DND-41 (cell line): ENCODE measurements at regions not wholly inside any gene's neighbourhood (a gene's known extent, or its start where the extent isn't known, plus 50 kb on each side); places are given as distances from the start of the nearest gene placed in this dataset.

ENCODE experiments used
- ATAC-seq: fragments of 200-7000 bp; cut with Tn5 transposase; 3 replicates; pipeline ENCODE4 v1.9.1; 2021; ENCODE audit warnings: low read depth; ENCODE audit not compliant: insufficient read depth
- DNase-seq: peaks from one replicate; pipeline ENCODE4 v3.0.0-alpha.2; 2020
- H2AFZ ChIP-seq: 2 replicates; pipeline ENCODE4 v1.6.0; 2012; ENCODE audit warnings: low read depth, low read length
- H3K27ac ChIP-seq: 2 replicates; pipeline ENCODE4 v1.5.1; 2012; ENCODE audit warnings: low read length, inconsistent platforms
- H3K27me3 ChIP-seq: fragments of 200-600 bp; sonication (generic); 2 replicates; pipeline ENCODE4 v1.6.0; 2012; ENCODE audit warnings: low read length, mild to moderate bottlenecking, inconsistent platforms; ENCODE audit not compliant: insufficient read depth, poor library complexity
- H3K36me3 ChIP-seq: 2 replicates; pipeline ENCODE4 v1.5.1; 2012; ENCODE audit warnings: low read length, inconsistent platforms; ENCODE audit not compliant: insufficient read depth
- H3K4me1 ChIP-seq: 2 replicates; pipeline ENCODE4 v1.5.1; 2012; ENCODE audit warnings: mild to moderate bottlenecking, low read length; ENCODE audit not compliant: insufficient read depth
- H3K4me2 ChIP-seq: 2 replicates; pipeline ENCODE4 v1.6.0; 2012; ENCODE audit warnings: mild to moderate bottlenecking, moderate library complexity, low read length, inconsistent platforms; ENCODE audit not compliant: insufficient read depth
- H3K4me3 ChIP-seq, 2 experiments: fragments of 200-600 bp in 1 of 2; shearing (Covaris generic) in 1 of 2; 2 replicates each; pipeline ENCODE4 v1.5.1; 2012 to 2016; ENCODE audit warnings: inconsistent platforms in 2 of 2, low read length in 2 of 2, mild to moderate bottlenecking in 2 of 2, low read depth in 1 of 2, moderate library complexity in 1 of 2
- H3K79me2 ChIP-seq: 2 replicates; pipeline ENCODE4 v1.6.0; 2012; ENCODE audit warnings: low read length, inconsistent platforms; ENCODE audit not compliant: insufficient read depth
- H3K9ac ChIP-seq: 2 replicates; pipeline ENCODE4 v1.6.0; 2012; ENCODE audit warnings: low read depth, mild to moderate bottlenecking, inconsistent platforms, low read length, moderate library complexity
- H3K9me3 ChIP-seq: 2 replicates; pipeline ENCODE4 v1.5.1; 2012; ENCODE audit warnings: low read length, moderate library complexity, mild to moderate bottlenecking, inconsistent platforms; ENCODE audit not compliant: insufficient read depth, severe bottlenecking
- H4K20me1 ChIP-seq: 2 replicates; pipeline ENCODE4 v1.6.0; 2012; ENCODE audit warnings: low read length; ENCODE audit not compliant: insufficient read depth
- CTCF ChIP-seq: IDR thresholded peaks from 2 replicates; pipeline ENCODE4 v1.5.1; 2012; ENCODE audit warnings: borderline replicate concordance, low read length, moderate library complexity, mild to moderate bottlenecking; ENCODE audit not compliant: poor library complexity, severe bottlenecking; ENCODE audit errors: extremely low read depth
- EZH2 ChIP-seq: IDR thresholded peaks from 3 replicates; pipeline ENCODE4 v1.6.1; 2012; ENCODE audit warnings: borderline replicate concordance, low read depth, mild to moderate bottlenecking, moderate library complexity, low read length, inconsistent platforms; ENCODE audit not compliant: severe bottlenecking

- no peak for DNase-seq
Observed at GRCh38 chr4:133921280-133922195, 280.1 kb downstream of the PABPC4L start.

DNA sequence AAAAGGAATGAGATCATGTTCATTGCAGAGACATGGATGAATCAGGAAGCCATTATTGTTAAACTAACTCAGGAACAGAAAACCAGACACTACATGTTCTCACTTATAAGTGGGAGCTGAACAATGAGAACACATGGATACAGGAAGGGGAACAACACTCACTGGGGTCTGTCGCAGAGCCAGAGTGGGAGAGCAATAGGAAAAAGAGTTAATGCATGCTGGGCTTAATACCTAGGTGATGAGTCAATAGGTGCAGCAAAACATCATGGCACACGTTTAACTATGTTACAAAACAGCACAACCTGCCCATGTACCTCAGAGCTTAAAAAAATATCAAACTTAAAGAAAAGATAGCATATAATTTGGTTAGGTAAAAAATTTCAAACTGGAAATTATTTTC is 281.4 kb downstream of the PABPC4L start:
- ATAC-seq (no peak), DNase-seq (no peak)
- H3K27ac ChIP-seq, result no peak overlapping the region
- H4K20me1 ChIP-seq, result no peaks in the 10 kb centered on the region
- H3K9me3 ChIP-seq, result peaks cover 4% of the 10 kb centered on the region
- H3K79me2 ChIP-seq, result no peaks in the 10 kb centered on the region
- H2AFZ ChIP-seq, result no peak overlapping the region
- no peak overlapping the region for H3K4me3 ChIP-seq
- H3K27me3 ChIP-seq, result no peaks in the 10 kb centered on the region
- H3K4me2 ChIP-seq, result no peak overlapping the region
- H3K9ac ChIP-seq, result no peak overlapping the region
- TF ChIP-seq CTCF (no peak), EZH2 (no peak)
- no peaks in the 10 kb centered on the region for H3K4me1 ChIP-seq
- H3K36me3 ChIP-seq, result no peaks in the 10 kb centered on the region

More at GRCh38 chr4:133921280-133922195, 280.1 kb downstream of the PABPC4L start:
- Histone ChIP-seq H3K36me3 (no peaks in the 10 kb centered on the region), H3K4me1 (0 out of 2 replicates have a peak, but pooled peaks cover 2% of the 10 kb centered on the region), H3K9ac (no peak overlapping the region), H3K4me3 (no peak overlapping the region), H3K27ac (no peak overlapping the region), H3K79me2 (no peaks in the 10 kb centered on the region), H2AFZ (no peak overlapping the region), H4K20me1 (no peaks in the 10 kb centered on the region), H3K4me2 (no peak overlapping the region), H3K9me3 (peaks cover 4% of the 10 kb centered on the region), H3K27me3 (no peaks in the 10 kb centered on the region)
- ATAC-seq, result no peak
- peak; percentile 24 for TF ChIP-seq CTCF
- TF ChIP-seq EZH2, result no peak

GRCh38 chr4:133910165-133910564 is 291.4 kb downstream of the PABPC4L start:
- Histone ChIP-seq H3K4me3 (no peak overlapping the region), H3K9ac (no peak overlapping the region), H3K27ac (no peak overlapping the region), H3K4me2 (no peak overlapping the region), H4K20me1 (no peaks in the 10 kb centered on the region), H2AFZ (no peak overlapping the region), H3K4me1 (no peaks in the 10 kb centered on the region), H3K27me3 (no peaks in the 10 kb centered on the region), H3K9me3 (peaks cover 4% of the 10 kb centered on the region), H3K36me3 (no peaks in the 10 kb centered on the region), H3K79me2 (no peaks in the 10 kb centered on the region)
- no peak for ATAC-seq
- TF ChIP-seq EZH2, result no peak
- TF ChIP-seq CTCF, result no peak
- DNase-seq, result no peak
